Liver (tissue), 7 donors: ENCODE measurements at regions not wholly inside any gene's neighbourhood (a gene's known extent, or its start where the extent isn't known, plus 50 kb on each side); places are given as distances from the start of the nearest gene placed in this dataset.

Source experiments
- DNase-seq: peaks from one replicate; pipeline ENCODE4 v3.0.0-alpha.2; 2017; ENCODE audit warnings: low spot score
- H3K27ac ChIP-seq, 2 donors: one replicate each; pipeline ENCODE4 v1.7.0; 2013; ENCODE audit warnings: inconsistent platforms in 2 of 2, low read length in 2 of 2, control low read depth in 1 of 2, low read depth in 1 of 2, mild to moderate bottlenecking in 1 of 2
- H3K27me3 ChIP-seq, 4 donors: one replicate each; pipeline versions ENCODE4 v1.6.1 to v1.7.0; 2013; ENCODE audit warnings: low read length in 3 of 4, inconsistent platforms in 1 of 4, mild to moderate bottlenecking in 1 of 4, moderate library complexity in 1 of 4; ENCODE audit not compliant: control insufficient read depth in 4 of 4, insufficient read depth in 4 of 4
- H3K36me3 ChIP-seq, 4 donors: one replicate each; pipeline versions ENCODE4 v1.6.1 to v1.7.0; 2013; ENCODE audit warnings: low read length in 3 of 4, mild to moderate bottlenecking in 3 of 4, low read depth in 1 of 4, moderate library complexity in 1 of 4; ENCODE audit not compliant: control insufficient read depth in 4 of 4, insufficient read depth in 3 of 4
- H3K4me1 ChIP-seq, 4 donors: one replicate each; pipeline versions ENCODE4 v1.6.1 to v1.7.0; 2013; ENCODE audit warnings: low read length in 3 of 4, mild to moderate bottlenecking in 3 of 4, moderate library complexity in 1 of 4; ENCODE audit not compliant: control insufficient read depth in 4 of 4, insufficient read depth in 4 of 4
- H3K4me3 ChIP-seq, 3 donors: one replicate each; pipeline versions ENCODE4 v1.6.1 to v1.7.0; 2013; ENCODE audit warnings: low read length in 3 of 3, control low read depth in 1 of 3, low read depth in 1 of 3, mild to moderate bottlenecking in 1 of 3
- H3K9ac ChIP-seq, 2 donors: one replicate each; pipeline ENCODE4 v1.7.0; 2013; ENCODE audit warnings: low read length in 2 of 2, mild to moderate bottlenecking in 2 of 2, moderate library complexity in 2 of 2, control low read depth in 1 of 2, low read depth in 1 of 2
- H3K9me3 ChIP-seq, 4 donors: one replicate each; pipeline versions ENCODE4 v1.6.1 to v1.7.0; 2013; ENCODE audit warnings: low read length in 3 of 4; ENCODE audit not compliant: control insufficient read depth in 4 of 4
- ATF3 ChIP-seq: IDR thresholded peaks from 2 replicates; pipeline ENCODE4 v1.6.1; 2016; ENCODE audit warnings: antibody characterized with exemption
- EGR1 ChIP-seq, 2 donors: IDR thresholded peaks; 2 replicates each; pipeline ENCODE4 v1.6.1; 2016 to 2018; ENCODE audit warnings: antibody characterized with exemption in 2 of 2, low read depth in 2 of 2
- FOXA1 ChIP-seq: IDR thresholded peaks from 2 replicates; pipeline ENCODE4 v1.6.1; 2016; ENCODE audit warnings: antibody characterized with exemption
- GABPA ChIP-seq, 2 donors: IDR thresholded peaks in 1 of 2; conservative IDR thresholded peaks in 1 of 2; 2 replicates each; pipeline ENCODE4 v1.6.1; 2016; ENCODE audit warnings: antibody characterized with exemption in 2 of 2, mild to moderate bottlenecking in 1 of 2, moderate library complexity in 1 of 2
- HNF4G ChIP-seq: IDR thresholded peaks from 2 replicates; pipeline ENCODE4 v1.6.1; 2016; ENCODE audit warnings: antibody characterized with exemption
- JUND ChIP-seq, 2 donors: IDR thresholded peaks; 2 replicates each; pipeline ENCODE4 v1.6.1; 2016; ENCODE audit warnings: antibody characterized with exemption in 2 of 2
- RAD21 ChIP-seq, 2 donors: IDR thresholded peaks; 2 replicates each; pipeline ENCODE4 v1.6.1; 2016; ENCODE audit warnings: antibody characterized with exemption in 2 of 2, mild to moderate bottlenecking in 2 of 2
- TAF1 ChIP-seq: conservative IDR thresholded peaks from 2 replicates; pipeline ENCODE4 v1.6.1; 2016; ENCODE audit warnings: antibody characterized with exemption, mild to moderate bottlenecking
- YY1 ChIP-seq: IDR thresholded peaks from 2 replicates; pipeline ENCODE4 v1.6.1; 2016; ENCODE audit warnings: antibody characterized with exemption, mild to moderate bottlenecking
- ZBTB33 ChIP-seq: IDR thresholded peaks from 2 replicates; pipeline ENCODE4 v1.6.1; 2016; ENCODE audit warnings: antibody characterized with exemption
- WGBS: extraction: QIAGEN DNeasy Blood & Tissue Kit; methylation state at CpG from one replicate; pipeline ENCODE4 v1.1.7; 2013; 5-methylcytosine and 5-hydroxymethylcytosine counted together
- TF ChIP-seq, protein P1 (sequence below): IDR thresholded peaks from 2 replicates; pipeline ENCODE4 v1.6.1; 2016; ENCODE audit warnings: antibody characterized with exemption, mild to moderate bottlenecking
- donor health status: healthy.
- donor health status: healthy.
- donor health status: healthy.
- donor health status: healthy.

- WGBS: 94% methylated on average over 1 of the region's 1 CpG
- Histone ChIP-seq H3K9me3 (no peaks in the 10 kb centered on the region), H3K9ac (no peak overlapping the region), H3K4me1 (no peaks in the 10 kb centered on the region), H3K27me3 (no peaks in the 10 kb centered on the region), H3K36me3 (no peaks in the 10 kb centered on the region), H3K4me3 (no peak overlapping the region), H3K27ac (no peak overlapping the region)
- TF ChIP-seq, protein P1, sequence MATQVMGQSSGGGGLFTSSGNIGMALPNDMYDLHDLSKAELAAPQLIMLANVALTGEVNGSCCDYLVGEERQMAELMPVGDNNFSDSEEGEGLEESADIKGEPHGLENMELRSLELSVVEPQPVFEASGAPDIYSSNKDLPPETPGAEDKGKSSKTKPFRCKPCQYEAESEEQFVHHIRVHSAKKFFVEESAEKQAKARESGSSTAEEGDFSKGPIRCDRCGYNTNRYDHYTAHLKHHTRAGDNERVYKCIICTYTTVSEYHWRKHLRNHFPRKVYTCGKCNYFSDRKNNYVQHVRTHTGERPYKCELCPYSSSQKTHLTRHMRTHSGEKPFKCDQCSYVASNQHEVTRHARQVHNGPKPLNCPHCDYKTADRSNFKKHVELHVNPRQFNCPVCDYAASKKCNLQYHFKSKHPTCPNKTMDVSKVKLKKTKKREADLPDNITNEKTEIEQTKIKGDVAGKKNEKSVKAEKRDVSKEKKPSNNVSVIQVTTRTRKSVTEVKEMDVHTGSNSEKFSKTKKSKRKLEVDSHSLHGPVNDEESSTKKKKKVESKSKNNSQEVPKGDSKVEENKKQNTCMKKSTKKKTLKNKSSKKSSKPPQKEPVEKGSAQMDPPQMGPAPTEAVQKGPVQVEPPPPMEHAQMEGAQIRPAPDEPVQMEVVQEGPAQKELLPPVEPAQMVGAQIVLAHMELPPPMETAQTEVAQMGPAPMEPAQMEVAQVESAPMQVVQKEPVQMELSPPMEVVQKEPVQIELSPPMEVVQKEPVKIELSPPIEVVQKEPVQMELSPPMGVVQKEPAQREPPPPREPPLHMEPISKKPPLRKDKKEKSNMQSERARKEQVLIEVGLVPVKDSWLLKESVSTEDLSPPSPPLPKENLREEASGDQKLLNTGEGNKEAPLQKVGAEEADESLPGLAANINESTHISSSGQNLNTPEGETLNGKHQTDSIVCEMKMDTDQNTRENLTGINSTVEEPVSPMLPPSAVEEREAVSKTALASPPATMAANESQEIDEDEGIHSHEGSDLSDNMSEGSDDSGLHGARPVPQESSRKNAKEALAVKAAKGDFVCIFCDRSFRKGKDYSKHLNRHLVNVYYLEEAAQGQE: no peak
- TF ChIP-seq RAD21 (IDR thresholded peaks at IDR 0.05): no peak
- TF ChIP-seq GABPA (IDR thresholded peaks at IDR 0.05 in 1 of 2, conservative IDR thresholded peaks at IDR 0.05 in 1 of 2): no peak
- TF ChIP-seq FOXA1: no peak
- TF ChIP-seq TAF1: no peak
- TF ChIP-seq ZBTB33: no peak
- TF ChIP-seq EGR1 (IDR thresholded peaks at IDR 0.05; ENCODE audit: low read depth in 2 of 2): no peak
- no peak for TF ChIP-seq JUND (IDR thresholded peaks at IDR 0.05)
- TF ChIP-seq YY1: no peak
- TF ChIP-seq ATF3: no peak
- DNase-seq: no peak
Observed at GRCh38 chr12:126949558-126949957, 1317.4 kb upstream of the TMEM132C start.

DNA sequence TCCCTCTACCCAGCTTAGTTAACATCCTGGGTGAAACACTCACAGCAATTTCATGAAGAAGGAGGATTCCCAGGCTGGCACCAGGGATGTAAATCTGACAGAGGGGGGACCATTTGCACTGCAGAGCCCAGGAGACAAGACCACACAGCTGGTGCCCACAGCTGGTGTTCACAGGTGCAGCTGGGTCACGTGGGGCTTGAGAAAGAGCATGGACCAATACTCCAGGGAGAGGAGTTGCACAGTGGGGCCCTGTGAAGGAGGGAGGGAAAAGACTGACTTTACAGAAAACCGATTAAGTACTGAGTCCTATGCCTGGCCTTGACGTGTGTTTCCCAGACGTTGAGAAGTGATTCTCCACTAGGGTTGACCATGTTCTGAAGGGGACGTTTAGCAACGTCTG is 1316.7 kb upstream of the TMEM132C start:
- Histone ChIP-seq H3K27ac (no peak overlapping the region), H3K9ac (no peak overlapping the region), H3K4me3 (no peak overlapping the region), H3K27me3 (no peaks in the 10 kb centered on the region), H3K9me3 (no peaks in the 10 kb centered on the region), H3K36me3 (no peaks in the 10 kb centered on the region), H3K4me1 (no peaks in the 10 kb centered on the region)
- TF ChIP-seq, protein P1: no peak
- TF ChIP-seq HNF4G (no peak), TAF1 (no peak), ZBTB33 (no peak)
- 76% methylated on average over 6 of the region's 6 CpGs for WGBS
- DNase-seq: no peak
